LNCaP clone FGC (cell line): ENCODE measurements at regions not wholly inside any gene's neighbourhood (a gene's known extent, or its start where the extent isn't known, plus 50 kb on each side); places are given as distances from the start of the nearest gene placed in this dataset.
"Not testable (repeated sequence)": the region's sequence is repeated elsewhere in the genome, so short reads cannot be mapped to it uniquely, and the experiment has no call there.

Experiments used
- DNase-seq: peaks from one replicate; pipeline ENCODE4 v3.0.0-alpha.2; 2011; ENCODE audit warnings: low read depth
- H3K4me3 ChIP-seq: 2 replicates; pipeline ENCODE4 v1.5.1; 2011; ENCODE audit warnings: mild to moderate bottlenecking, low read depth, low read length, control low read depth
- CTCF ChIP-seq: IDR thresholded peaks from 2 replicates; pipeline ENCODE4 v1.5.1; 2012; ENCODE audit warnings: mild to moderate bottlenecking; ENCODE audit not compliant: control insufficient read depth, insufficient read depth; ENCODE audit errors: extremely low read depth

GRCh38 chr10:33869481-33869880, 535.0 kb upstream of the NRP1 start:
- no peak for DNase-seq
- H3K4me3 ChIP-seq = no peak overlapping the region
- TF ChIP-seq CTCF = no peak

- H3K4me3 ChIP-seq = no peak overlapping the region
- DNase-seq = no peak
- no peak for TF ChIP-seq CTCF
These were observed 534.6 kb upstream of the NRP1 start for GRCh38 chr10:33869028-33869427.

- H3K4me3 ChIP-seq, DNase-seq: not testable (repeated sequence)
These were observed 532.8 kb upstream of the NRP1 start for GRCh38 chr10:33867199-33867789.

GRCh38 chr10:33863352-33863751, 528.9 kb upstream of the NRP1 start:
- TF ChIP-seq CTCF = no peak
- H3K4me3 ChIP-seq = no peak overlapping the region
- no peak for DNase-seq

GRCh38 chr10:33862536-33863105, 528.2 kb upstream of the NRP1 start:
- no peak for DNase-seq
- H3K4me3 ChIP-seq = no peak overlapping the region
- TF ChIP-seq CTCF = no peak

- no peak for DNase-seq
- H3K4me3 ChIP-seq = no peak overlapping the region
- no peak for TF ChIP-seq CTCF
These were observed 527.4 kb upstream of the NRP1 start for GRCh38 chr10:33861833-33862232.

- no peak for DNase-seq
- no peak overlapping the region for H3K4me3 ChIP-seq
- no peak for TF ChIP-seq CTCF
These were observed 526.7 kb upstream of the NRP1 start for GRCh38 chr10:33861016-33861704.
